ENCODE measurements at regions not wholly inside any gene's neighbourhood (a gene's known extent, or its start where the extent isn't known, plus 50 kb on each side); places are given as distances from the start of the nearest gene placed in this dataset.
"Not testable (repeated sequence)": the region's sequence is repeated elsewhere in the genome, so short reads cannot be mapped to it uniquely, and the experiment has no call there.

- DNase-seq (ENCODE audit: low read depth in 2 of 3, low spot score in 2 of 3), result no peak
These were observed 1290.3 kb downstream of the XPNPEP1 start for GRCh38 chr10:108633046-108633445.

DNA sequence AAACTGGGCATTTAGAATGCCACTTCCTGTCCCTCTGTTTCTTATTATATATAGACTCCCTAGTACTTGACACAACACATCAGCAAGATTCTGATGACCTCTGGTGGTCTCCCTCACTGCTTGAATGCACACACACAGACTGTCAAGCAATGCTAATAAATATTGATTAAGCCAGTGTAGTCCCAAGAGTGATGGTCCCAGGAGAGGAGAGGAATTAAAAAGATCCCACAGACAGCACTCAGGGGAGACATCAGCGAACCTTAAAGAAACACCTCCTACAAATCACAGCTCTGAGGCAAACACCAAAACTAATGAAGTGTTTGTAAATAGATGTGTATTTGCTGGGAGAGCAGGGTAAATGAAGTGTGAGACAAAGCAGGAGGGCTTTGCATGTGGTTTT is 1291.2 kb downstream of the XPNPEP1 start:
- DNase-seq (ENCODE audit: low read depth in 2 of 3, low spot score in 2 of 3), result no peak

DNA sequence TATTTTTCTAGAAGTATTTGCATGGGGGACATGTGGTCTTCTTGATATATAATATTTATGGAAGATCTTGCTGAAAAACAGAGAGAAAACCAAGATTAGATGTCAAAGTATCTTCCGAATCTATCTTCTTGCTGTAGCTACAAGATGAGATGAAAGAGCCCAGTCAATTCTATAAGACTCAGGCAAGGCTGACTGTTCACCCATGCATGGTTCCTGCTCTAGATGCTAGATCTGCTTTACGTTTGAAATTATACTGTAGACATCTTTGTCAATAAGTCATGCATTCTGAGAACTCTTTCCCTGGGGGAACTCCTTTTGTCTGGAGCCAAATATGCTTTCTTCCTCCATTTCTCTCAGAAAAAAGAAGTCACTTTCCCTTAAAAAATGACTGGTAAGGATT is 1292.0 kb downstream of the XPNPEP1 start:
- DNase-seq (ENCODE audit: low read depth in 2 of 3, low spot score in 2 of 3), result no peak

- no peak for DNase-seq (ENCODE audit: low read depth in 2 of 3, low spot score in 2 of 3)
These were observed 1293.5 kb downstream of the XPNPEP1 start for GRCh38 chr10:108629834-108630233.

- no peak for DNase-seq (ENCODE audit: low read depth in 2 of 3, low spot score in 2 of 3)
These were observed 1299.3 kb downstream of the XPNPEP1 start for GRCh38 chr10:108624052-108624451.

DNA sequence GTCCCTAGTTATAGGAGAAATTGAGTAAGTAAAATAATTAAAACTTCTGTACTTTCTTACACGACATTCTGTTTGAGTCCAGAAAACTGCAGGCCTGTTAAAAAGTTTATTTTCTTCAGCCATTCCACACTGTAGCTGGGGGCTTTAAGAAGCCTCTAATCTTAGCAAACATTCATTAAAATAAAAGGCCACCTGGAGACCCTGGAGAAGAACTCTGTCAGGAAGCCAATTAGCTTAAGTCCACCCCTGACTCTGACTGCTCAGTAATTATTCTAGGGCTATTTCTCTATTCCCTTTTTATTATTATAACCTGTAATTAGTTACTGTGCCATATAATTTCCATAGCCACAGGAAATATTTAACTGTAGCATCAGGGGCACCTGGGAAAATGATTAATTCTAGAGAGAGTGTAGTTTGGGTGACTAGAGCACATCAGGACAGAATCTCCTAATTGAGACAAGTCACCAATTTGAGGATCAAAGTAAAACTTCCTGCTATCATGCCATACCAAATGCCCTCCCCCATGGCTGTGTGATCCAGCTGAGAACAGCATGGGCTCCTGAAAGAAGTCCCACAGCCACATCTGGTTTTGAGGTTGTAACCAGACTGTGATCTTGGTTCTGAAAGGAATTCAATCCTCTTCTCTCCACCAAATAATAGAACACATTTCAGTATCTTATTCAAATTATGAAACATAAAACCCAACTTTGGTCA is 1302.3 kb downstream of the XPNPEP1 start:
- DNase-seq (ENCODE audit: low read depth in 2 of 3, low spot score in 2 of 3), result no peak

GRCh38 chr10:108616559-108617285 is 1306.6 kb downstream of the XPNPEP1 start:
- DNase-seq (ENCODE audit: low read depth in 2 of 3, low spot score in 2 of 3), result no peak

DNA sequence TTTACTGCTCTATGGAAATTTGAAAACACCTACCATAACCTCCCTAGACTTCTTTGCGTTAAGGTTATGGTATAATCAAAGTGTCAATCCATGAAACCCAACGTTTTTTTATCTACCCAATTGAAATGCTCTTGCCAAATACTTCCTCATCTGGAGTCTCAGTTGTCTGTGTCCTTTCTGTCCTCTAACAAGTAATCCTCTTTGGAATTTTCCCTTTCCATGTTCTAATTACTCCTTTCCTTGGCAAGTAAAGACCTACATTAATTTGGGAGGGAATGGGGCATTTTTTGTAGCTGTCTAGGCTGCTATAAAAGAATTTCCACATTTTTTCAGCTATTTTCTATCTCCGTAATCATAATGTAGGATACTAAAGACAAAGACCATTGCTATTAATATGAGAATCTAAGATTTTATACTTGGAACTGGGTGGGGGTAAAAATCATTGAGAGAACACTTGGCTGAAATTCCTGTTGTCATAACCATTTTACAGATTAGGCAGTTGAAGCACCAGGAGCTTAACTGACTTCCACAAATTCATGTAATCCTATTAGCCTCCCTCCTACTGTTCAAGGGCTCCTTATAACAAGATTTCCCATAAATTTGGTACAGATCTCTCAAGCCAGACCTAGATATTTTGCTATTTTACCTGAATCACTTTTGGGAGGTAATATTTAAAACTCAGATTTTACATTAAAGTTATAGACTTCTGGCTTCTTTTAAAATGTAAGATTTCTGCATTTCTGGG is 1307.6 kb downstream of the XPNPEP1 start:
- DNase-seq (ENCODE audit: low read depth in 2 of 3, low spot score in 2 of 3), result no peak

DNA sequence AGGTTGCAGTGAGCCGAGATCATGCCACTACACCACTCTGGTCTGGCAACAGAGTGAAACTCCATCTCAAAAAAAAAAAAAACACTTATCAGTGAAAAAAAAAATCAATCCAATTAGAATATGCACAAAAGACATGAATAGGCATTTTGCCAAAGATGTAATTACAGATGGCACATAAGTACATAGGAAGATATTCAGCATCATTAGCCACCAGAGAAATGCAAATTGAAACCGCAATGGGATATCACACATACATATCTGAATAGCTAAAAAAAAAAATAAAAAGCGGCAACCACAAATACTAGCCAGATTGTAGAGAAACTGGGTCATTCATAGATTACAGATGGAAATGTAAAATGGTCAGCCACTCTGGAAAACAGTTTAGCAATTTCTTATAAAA is 1310.8 kb downstream of the XPNPEP1 start:
- DNase-seq (ENCODE audit: low read depth in 2 of 3, low spot score in 2 of 3), result no peak

DNA sequence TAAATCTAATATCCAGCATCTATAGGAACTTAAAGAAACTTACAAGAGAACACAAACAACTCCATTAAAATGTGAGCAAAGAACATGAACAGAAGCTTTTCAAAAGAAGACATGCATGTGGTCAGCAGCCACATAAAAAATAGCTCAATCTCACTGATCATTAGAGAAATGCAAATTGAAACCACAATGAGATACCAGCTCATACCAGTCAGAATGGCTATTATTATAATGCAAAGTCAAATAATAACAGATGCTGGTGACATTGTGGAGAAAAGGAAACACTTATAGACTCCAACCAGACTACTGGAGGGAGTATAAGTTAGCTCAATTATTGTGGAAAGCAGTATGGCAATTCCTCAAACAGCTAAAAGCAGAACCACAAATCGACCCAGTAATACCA is 1314.5 kb downstream of the XPNPEP1 start:
- DNase-seq (ENCODE audit: low read depth in 2 of 3, low spot score in 2 of 3), result no peak

DNA sequence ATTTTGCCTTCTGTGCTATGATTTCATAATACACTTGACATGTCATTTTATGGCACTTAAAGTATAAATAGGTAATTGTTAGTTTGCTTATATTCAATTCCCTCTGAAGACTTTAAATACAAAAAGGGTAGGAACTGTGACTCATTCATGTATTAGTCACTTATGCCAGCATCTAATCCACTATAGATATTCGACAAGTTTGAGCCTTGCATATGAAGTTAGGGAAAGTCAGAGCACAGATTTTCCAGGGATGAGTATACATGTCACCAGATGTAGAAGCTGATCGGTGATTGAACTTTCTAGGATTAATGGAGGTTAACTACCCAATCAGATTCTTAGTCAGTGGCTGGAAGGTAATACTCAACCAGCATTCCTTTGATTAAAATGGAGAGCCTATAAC is 1321.5 kb downstream of the XPNPEP1 start:
- DNase-seq (ENCODE audit: low read depth in 2 of 3, low spot score in 2 of 3), result no peak

GRCh38 chr10:108600511-108600910 is 1322.8 kb downstream of the XPNPEP1 start:
- not testable (repeated sequence) for DNase-seq (ENCODE audit: low read depth in 2 of 3, low spot score in 2 of 3)

GRCh38 chr10:108599317-108599716 is 1324.0 kb downstream of the XPNPEP1 start:
- not testable (repeated sequence) for DNase-seq (ENCODE audit: low read depth in 2 of 3, low spot score in 2 of 3)

- no peak for DNase-seq (ENCODE audit: low read depth in 2 of 3, low spot score in 2 of 3)
These were observed 1324.5 kb downstream of the XPNPEP1 start for GRCh38 chr10:108598831-108599230.

DNA sequence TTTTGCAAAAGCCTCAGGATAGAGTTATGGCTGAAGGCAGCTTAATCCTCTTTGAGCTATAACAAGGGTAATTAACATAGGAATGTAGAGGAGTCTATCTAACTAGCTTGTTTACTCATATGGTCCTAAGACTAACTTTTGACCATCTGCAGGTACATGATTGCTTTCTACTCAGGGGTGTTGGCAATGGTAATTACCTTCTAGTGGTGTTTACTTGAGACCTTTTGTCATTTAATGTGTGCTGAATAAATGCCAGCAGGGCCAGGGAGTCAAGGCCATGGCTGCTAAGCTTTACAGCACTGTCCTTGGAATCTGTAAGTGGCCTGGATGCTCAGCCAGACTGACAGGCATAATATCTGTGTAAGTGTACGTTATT is 1325.0 kb downstream of the XPNPEP1 start:
- DNase-seq (ENCODE audit: low read depth in 2 of 3, low spot score in 2 of 3), result no peak

GRCh38 chr10:108597657-108598319 is 1325.5 kb downstream of the XPNPEP1 start:
- DNase-seq (ENCODE audit: low read depth in 2 of 3, low spot score in 2 of 3), result no peak

GRCh38 chr10:108597031-108597430 is 1326.3 kb downstream of the XPNPEP1 start:
- no peak for DNase-seq (ENCODE audit: low read depth in 2 of 3, low spot score in 2 of 3)

GRCh38 chr10:108592956-108593355 is 1330.4 kb downstream of the XPNPEP1 start:
- DNase-seq (ENCODE audit: low read depth in 2 of 3, low spot score in 2 of 3), result no peak

DNA sequence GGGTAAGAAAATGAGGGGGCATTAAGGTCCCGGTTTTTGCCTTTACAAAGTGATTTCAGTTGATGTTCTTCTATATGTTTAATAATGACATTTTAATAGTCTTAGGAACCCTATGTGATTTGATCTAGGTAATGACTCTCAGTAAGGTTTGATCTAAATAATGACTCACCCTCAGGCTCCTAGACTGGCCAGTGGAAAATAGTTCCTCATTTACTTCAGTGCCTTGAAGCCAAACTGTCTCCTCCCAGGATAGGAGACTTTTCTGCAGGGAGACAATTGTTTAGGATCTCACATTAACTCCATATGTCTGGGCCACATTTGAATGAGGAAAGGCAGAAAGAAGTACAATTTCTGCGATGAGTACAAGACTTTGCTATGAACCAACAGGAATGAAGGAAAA is 1331.9 kb downstream of the XPNPEP1 start:
- DNase-seq (ENCODE audit: low read depth in 2 of 3, low spot score in 2 of 3), result no peak

DNA sequence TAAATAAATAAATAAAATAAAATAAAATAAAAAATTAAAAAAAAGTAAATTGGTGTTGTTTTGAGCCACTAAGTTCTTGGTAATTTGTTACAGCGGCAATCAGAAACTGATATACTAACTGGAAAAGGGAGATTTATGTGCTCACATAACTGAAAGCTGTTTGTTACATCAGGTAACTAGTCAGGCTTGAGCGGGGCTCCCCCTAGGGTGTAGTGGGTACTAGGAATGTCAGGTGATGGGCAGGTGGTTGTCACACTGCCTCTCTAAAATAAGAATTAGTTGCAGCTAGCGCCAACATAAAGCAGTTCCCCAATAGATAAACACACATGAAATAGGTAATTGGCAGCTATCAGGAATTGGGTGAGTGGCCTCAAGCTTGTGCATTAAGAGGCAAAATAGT is 1336.9 kb downstream of the XPNPEP1 start:
- no peak for DNase-seq (ENCODE audit: low read depth in 2 of 3, low spot score in 2 of 3)

DNA sequence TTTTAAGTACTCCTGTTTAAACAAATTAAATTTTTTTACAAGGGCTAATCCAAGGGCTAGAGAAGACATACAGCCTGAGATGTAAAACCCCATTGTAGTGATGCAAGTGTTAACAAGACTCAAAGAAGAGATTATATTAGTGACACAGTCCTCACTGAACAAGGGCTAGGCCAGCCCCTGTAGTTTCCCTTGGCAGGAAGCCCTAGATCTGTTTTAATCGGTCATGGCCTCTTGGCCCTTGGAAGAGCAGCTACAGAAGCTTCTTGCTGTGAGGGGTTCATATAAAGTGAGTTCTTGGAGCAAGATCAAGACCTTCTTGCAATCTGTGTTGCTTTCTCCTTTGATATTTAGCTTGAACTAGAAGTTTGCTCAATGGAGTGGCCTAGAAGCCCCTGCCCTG is 1339.4 kb downstream of the XPNPEP1 start:
- no peak for DNase-seq (ENCODE audit: low read depth in 2 of 3, low spot score in 2 of 3)
